ENCODE measurements at regions not wholly inside any gene's neighbourhood (a gene's known extent, or its start where the extent isn't known, plus 50 kb on each side); places are given as distances from the start of the nearest gene placed in this dataset.

DNA sequence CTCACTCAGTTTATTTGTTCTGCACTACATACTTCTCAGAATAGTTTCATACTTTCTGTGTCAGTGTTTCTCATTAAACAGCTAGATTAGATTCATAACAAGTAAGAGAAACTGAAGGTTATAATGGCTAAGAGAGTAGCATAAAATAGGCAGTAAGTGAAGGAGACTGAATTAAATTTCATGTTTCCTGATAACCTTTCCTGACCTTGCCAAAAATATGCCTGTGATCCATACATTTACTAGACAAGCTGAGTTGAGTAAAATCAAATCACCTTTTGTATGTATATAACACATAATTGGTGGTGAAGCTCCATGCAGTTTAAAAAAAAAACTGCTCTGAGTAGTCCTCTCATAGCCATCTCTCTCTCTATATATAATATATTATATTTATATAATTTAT, 545.3 kb upstream of the PCDH20 start:
- no peaks in the 10 kb centered on the region for H3K27me3 ChIP-seq (ENCODE audit: control insufficient read depth, insufficient read depth, low read length)
- H3K4me2 ChIP-seq (ENCODE audit: low read length), result no peak overlapping the region
- no peaks in the 10 kb centered on the region for H3K4me1 ChIP-seq (ENCODE audit: control insufficient read depth, insufficient read depth, low read length)

DNA sequence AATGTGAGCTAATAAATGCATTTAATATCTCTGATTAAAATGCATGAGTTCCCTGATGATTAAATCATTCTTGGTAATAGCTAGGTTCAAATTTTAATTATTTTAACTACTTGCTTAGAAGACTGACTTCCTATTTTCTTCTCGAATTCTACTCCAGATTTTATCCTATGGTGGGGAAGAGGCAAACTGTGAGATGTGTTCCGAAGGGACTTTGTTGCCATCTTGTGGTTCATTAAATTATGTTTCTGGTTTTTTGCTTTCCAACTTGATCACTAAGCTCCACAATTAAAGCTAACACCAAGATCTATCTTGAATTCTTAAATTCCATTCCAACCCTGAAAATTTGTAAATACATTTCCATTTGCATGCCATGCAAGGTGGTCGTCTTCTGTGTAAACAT, 538.4 kb upstream of the PCDH20 start:
- no peaks in the 10 kb centered on the region for H3K27me3 ChIP-seq (ENCODE audit: control insufficient read depth, insufficient read depth, low read length)
- H3K4me3 ChIP-seq (ENCODE audit: low read length), result no peak overlapping the region
- no peaks in the 10 kb centered on the region for H3K9me3 ChIP-seq (replicated peaks; ENCODE audit: low read length)
- no peaks in the 10 kb centered on the region for H3K4me1 ChIP-seq (ENCODE audit: control insufficient read depth, insufficient read depth, low read length)
- no peak overlapping the region for H3K4me2 ChIP-seq (ENCODE audit: low read length)
- H3K9ac ChIP-seq (ENCODE audit: low read depth, low read length), result no peak overlapping the region
- no peaks in the 10 kb centered on the region for H3K36me3 ChIP-seq (ENCODE audit: insufficient read depth, low read length)

More for the DNA sequence above, 545.3 kb upstream of the PCDH20 start:
- no peaks in the 10 kb centered on the region for H3K9me3 ChIP-seq (replicated peaks; ENCODE audit: low read length)
- H3K4me3 ChIP-seq (ENCODE audit: low read length), result no peak overlapping the region
- no peaks in the 10 kb centered on the region for H3K36me3 ChIP-seq (ENCODE audit: insufficient read depth, low read length)
- H3K9ac ChIP-seq (ENCODE audit: low read depth, low read length), result no peak overlapping the region

DNA sequence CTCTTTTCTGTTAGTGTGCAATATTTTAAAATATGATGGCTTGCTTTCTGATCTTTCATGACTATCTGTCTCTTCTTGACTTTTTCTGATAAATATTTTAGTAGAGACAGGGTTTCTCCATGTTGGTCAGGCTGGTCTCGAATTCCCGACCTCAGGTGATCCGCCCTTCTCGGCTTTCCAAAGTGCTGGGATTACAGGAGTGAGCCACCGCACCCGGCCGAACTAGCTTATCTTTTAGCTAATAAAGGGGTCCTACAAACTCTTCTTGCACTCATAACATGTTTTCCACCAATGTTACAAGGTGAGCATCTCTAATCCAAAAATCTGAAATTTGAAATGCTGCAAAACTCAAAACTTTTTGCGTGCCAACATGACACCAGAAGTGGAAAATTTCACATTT, 535.2 kb upstream of the PCDH20 start:
- Histone ChIP-seq H3K4me1 (ENCODE audit: control insufficient read depth, insufficient read depth, low read length) (no peaks in the 10 kb centered on the region), H3K4me2 (ENCODE audit: low read length) (no peak overlapping the region), H3K9ac (ENCODE audit: low read depth, low read length) (no peak overlapping the region), H3K27me3 (ENCODE audit: control insufficient read depth, insufficient read depth, low read length) (no peaks in the 10 kb centered on the region), H3K9me3 (replicated peaks; ENCODE audit: low read length) (no peaks in the 10 kb centered on the region), H3K4me3 (ENCODE audit: low read length) (no peak overlapping the region), H3K36me3 (ENCODE audit: insufficient read depth, low read length) (no peaks in the 10 kb centered on the region)

DNA sequence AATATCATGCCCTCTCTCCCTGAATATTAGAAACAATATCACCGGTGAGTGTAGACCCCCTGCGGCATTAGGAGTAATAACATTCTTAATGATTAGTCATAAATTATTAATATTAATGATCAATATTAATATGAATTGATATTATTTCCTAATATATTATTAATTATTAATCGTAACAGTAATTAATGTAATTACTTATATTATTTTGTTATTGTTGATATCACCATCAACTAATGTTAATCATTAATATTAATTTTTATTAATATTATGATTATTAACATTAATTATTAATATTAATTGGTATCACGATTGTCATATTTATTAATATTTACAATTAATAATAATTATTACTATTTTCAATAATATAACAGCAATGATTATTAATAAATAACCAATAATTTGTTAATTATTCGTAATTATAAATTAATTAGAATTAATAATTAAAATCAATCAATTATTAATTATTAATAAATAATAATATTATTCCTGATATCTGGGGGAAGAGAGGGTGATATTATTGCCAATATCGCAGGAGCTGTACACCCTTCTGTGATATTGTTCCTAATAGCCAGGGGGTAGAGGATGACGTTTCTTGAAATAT, 528.8 kb upstream of the PCDH20 start:
- Histone ChIP-seq H3K36me3 (ENCODE audit: insufficient read depth, low read length) (no peaks in the 10 kb centered on the region), H3K4me3 (ENCODE audit: low read length) (no peak overlapping the region), H3K4me1 (ENCODE audit: control insufficient read depth, insufficient read depth, low read length) (no peaks in the 10 kb centered on the region), H3K9me3 (replicated peaks; ENCODE audit: low read length) (peaks cover 2% of the 10 kb centered on the region), H3K27me3 (ENCODE audit: control insufficient read depth, insufficient read depth, low read length) (no peaks in the 10 kb centered on the region), H3K9ac (ENCODE audit: low read depth, low read length) (no peak overlapping the region), H3K4me2 (ENCODE audit: low read length) (no peak overlapping the region)

DNA sequence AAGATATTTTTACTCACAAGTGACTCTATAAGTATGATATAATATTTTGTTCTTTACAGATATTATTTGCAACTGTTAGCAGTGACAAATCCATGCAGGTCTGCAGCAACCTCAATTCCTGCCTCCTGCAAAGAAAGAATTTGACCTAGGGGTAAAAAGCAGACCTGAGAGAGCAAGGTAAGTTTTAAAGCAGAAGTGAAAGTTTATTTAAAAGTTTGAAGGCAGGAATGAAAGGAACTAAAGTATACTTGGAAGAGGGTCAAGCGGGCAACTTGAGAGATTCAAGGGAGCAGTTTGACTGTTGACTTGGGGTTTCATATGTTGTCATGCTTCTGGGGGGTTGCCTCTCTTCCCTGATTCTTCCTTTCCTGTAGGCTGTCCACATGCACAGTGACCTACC, 520.1 kb upstream of the PCDH20 start:
- H3K27me3 ChIP-seq (ENCODE audit: control insufficient read depth, insufficient read depth, low read length), result no peaks in the 10 kb centered on the region
- H3K9ac ChIP-seq (ENCODE audit: low read depth, low read length), result no peak overlapping the region
- H3K36me3 ChIP-seq (ENCODE audit: insufficient read depth, low read length), result no peaks in the 10 kb centered on the region
- H3K4me2 ChIP-seq (ENCODE audit: low read length), result no peak overlapping the region
- H3K4me3 ChIP-seq (ENCODE audit: low read length), result no peak overlapping the region
- no peaks in the 10 kb centered on the region for H3K4me1 ChIP-seq (ENCODE audit: control insufficient read depth, insufficient read depth, low read length)
- no peaks in the 10 kb centered on the region for H3K9me3 ChIP-seq (replicated peaks; ENCODE audit: low read length)

DNA sequence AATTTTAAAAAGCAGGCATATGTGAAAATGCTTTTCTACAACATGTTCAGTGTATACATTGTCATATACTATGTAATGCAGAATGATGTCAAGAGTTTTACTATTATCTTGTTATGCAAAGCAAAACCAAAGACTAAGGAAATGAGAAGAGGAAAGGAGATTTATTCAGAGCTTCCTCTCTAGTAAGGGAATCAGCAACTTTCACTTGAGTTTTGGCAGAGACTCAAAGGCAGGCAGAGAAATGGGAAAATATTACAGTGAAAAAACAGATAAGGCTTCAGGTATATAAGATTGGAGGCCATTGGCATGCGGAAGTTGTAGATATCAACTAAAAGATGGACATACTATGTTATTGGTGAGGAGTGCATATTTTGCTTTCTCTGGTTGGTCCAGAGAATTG, 512.0 kb upstream of the PCDH20 start:
- Histone ChIP-seq H3K4me1 (ENCODE audit: control insufficient read depth, insufficient read depth, low read length) (no peaks in the 10 kb centered on the region), H3K36me3 (ENCODE audit: insufficient read depth, low read length) (no peaks in the 10 kb centered on the region), H3K4me2 (ENCODE audit: low read length) (no peak overlapping the region), H3K9ac (ENCODE audit: low read depth, low read length) (no peak overlapping the region), H3K27me3 (ENCODE audit: control insufficient read depth, insufficient read depth, low read length) (no peaks in the 10 kb centered on the region), H3K9me3 (replicated peaks; ENCODE audit: low read length) (no peaks in the 10 kb centered on the region), H3K4me3 (ENCODE audit: low read length) (no peak overlapping the region)

DNA sequence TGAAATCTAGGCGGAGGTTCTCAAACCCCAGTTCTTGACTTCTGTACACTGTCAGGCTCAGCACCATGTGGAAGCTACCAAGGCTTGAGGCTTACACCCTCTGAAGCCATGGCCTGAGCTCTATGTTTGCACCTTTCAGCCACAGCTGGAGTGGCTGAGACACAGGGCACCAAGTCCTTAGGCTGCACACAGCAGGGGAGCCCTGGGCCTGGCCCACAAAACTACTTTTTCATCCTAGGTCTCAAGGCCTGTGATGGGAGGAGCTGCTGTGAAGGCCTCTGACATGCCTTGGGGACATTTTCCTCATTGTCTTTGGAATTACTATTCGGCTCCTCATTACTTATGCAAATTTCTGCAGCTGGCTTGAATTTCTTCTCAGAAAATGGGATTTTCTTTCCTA, 503.2 kb upstream of the PCDH20 start:
- no peak overlapping the region for H3K9ac ChIP-seq (ENCODE audit: low read depth, low read length)
- H3K4me2 ChIP-seq (ENCODE audit: low read length), result no peak overlapping the region
- no peaks in the 10 kb centered on the region for H3K36me3 ChIP-seq (ENCODE audit: insufficient read depth, low read length)
- H3K4me1 ChIP-seq (ENCODE audit: control insufficient read depth, insufficient read depth, low read length), result no peaks in the 10 kb centered on the region
- H3K4me3 ChIP-seq (ENCODE audit: low read length), result no peak overlapping the region
- H3K9me3 ChIP-seq (replicated peaks; ENCODE audit: low read length), result no peaks in the 10 kb centered on the region
- no peaks in the 10 kb centered on the region for H3K27me3 ChIP-seq (ENCODE audit: control insufficient read depth, insufficient read depth, low read length)

DNA sequence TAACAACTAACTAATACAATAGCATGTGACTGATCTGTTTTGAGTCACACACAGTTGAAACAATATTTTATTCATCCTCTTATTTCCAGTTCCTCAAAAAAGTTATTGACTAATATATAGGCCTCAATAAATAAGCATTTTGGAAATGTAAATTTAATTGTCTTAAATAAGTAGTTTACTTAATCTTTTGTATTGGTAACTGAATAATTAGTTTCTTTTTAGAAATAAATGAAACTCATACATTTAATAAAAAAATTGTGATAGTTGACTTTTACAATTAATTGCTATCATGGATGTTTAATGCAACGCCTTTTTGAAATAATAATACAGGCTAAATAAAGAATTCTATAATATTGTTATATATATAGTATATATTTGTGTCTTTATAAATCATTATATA, 500.8 kb upstream of the PCDH20 start:
- Histone ChIP-seq H3K9me3 (replicated peaks; ENCODE audit: low read length) (no peaks in the 10 kb centered on the region), H3K4me3 (ENCODE audit: low read length) (no peak overlapping the region), H3K9ac (ENCODE audit: low read depth, low read length) (no peak overlapping the region), H3K4me2 (ENCODE audit: low read length) (no peak overlapping the region), H3K36me3 (ENCODE audit: insufficient read depth, low read length) (no peaks in the 10 kb centered on the region), H3K4me1 (ENCODE audit: control insufficient read depth, insufficient read depth, low read length) (no peaks in the 10 kb centered on the region), H3K27me3 (ENCODE audit: control insufficient read depth, insufficient read depth, low read length) (no peaks in the 10 kb centered on the region)

DNA sequence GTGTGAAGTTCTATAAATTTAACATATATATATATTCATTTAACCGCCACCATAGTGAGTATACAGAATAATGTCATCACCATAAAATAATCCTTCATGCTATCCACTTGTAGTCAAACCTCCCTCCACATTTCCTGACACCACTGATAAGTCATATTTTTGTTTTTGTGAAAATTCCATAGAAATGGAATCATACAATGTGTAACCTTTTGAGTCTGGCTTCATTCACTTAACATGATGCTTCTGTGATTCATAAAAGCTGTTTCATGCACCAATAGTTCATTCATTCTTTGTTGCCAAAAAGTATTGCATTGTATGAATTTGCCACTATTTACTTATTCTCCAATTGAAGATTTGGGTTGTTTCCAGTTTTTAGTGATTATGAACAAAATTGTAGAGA, 497.5 kb upstream of the PCDH20 start:
- Histone ChIP-seq H3K27me3 (ENCODE audit: control insufficient read depth, insufficient read depth, low read length) (no peaks in the 10 kb centered on the region), H3K9ac (ENCODE audit: low read depth, low read length) (no peak overlapping the region), H3K9me3 (replicated peaks; ENCODE audit: low read length) (no peaks in the 10 kb centered on the region), H3K4me3 (ENCODE audit: low read length) (no peak overlapping the region), H3K4me2 (ENCODE audit: low read length) (no peak overlapping the region), H3K4me1 (ENCODE audit: control insufficient read depth, insufficient read depth, low read length) (no peaks in the 10 kb centered on the region), H3K36me3 (ENCODE audit: insufficient read depth, low read length) (no peaks in the 10 kb centered on the region)

DNA sequence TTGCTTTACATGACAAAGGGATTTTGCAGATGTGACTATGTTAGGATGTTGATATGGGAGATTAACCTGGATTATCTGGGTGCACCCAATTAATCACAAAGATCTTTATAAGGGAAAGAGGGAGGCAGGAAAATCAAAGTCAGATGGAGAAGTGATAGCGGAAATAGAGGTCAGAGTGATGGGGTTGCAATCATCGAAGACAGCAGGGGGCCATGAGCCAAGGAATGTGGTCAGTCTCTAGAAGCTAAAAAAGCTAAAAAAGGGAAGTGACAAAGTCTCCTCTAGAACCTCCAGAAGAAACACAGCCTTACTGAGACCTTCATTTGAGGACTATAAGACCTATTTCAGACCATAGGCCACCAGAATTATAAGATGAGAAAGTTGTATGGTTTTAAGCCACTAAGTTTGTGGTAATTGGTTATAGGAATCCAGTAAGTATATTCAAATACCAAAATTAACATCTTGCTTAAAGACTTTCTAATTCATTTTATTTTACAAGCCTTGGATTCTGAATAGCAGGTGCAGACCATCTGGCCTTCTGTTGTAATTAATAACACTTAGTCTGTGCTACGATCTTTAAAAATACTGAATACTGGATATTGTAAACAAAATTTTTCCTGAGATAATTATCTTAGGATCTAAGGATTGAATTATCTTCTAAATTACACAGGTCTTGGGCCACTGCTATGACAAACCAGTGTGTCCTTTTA, 493.4 kb upstream of the PCDH20 start:
- Histone ChIP-seq H3K4me3 (ENCODE audit: low read length) (no peak overlapping the region), H3K9me3 (replicated peaks; ENCODE audit: low read length) (no peaks in the 10 kb centered on the region), H3K9ac (ENCODE audit: low read depth, low read length) (no peak overlapping the region), H3K36me3 (ENCODE audit: insufficient read depth, low read length) (no peaks in the 10 kb centered on the region), H3K27me3 (ENCODE audit: control insufficient read depth, insufficient read depth, low read length) (no peaks in the 10 kb centered on the region), H3K4me2 (ENCODE audit: low read length) (no peak overlapping the region), H3K4me1 (ENCODE audit: control insufficient read depth, insufficient read depth, low read length) (no peaks in the 10 kb centered on the region)

DNA sequence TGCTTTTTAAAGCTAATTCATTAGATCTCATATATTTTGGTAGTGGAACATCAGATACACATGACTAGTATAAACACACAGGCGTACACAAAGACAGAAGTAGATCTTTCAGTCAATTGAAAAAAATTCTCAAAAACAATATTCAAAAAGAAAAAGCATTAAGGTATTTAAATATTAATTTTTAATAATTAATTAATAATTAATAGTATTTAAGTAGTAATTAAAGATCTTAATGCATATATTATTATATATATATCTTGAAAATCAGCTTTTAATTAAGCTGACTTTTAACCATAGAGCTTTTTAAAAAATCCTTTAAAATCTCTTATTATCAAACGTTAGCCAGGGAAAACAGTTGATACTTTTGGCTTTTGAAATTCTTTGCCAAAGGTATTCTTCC, 489.4 kb upstream of the PCDH20 start:
- no peak overlapping the region for H3K9ac ChIP-seq (ENCODE audit: low read depth, low read length)
- H3K36me3 ChIP-seq (ENCODE audit: insufficient read depth, low read length), result no peaks in the 10 kb centered on the region
- H3K4me3 ChIP-seq (ENCODE audit: low read length), result no peak overlapping the region
- H3K27me3 ChIP-seq (ENCODE audit: control insufficient read depth, insufficient read depth, low read length), result no peaks in the 10 kb centered on the region
- no peak overlapping the region for H3K4me2 ChIP-seq (ENCODE audit: low read length)
- no peaks in the 10 kb centered on the region for H3K4me1 ChIP-seq (ENCODE audit: control insufficient read depth, insufficient read depth, low read length)
- no peaks in the 10 kb centered on the region for H3K9me3 ChIP-seq (replicated peaks; ENCODE audit: low read length)

DNA sequence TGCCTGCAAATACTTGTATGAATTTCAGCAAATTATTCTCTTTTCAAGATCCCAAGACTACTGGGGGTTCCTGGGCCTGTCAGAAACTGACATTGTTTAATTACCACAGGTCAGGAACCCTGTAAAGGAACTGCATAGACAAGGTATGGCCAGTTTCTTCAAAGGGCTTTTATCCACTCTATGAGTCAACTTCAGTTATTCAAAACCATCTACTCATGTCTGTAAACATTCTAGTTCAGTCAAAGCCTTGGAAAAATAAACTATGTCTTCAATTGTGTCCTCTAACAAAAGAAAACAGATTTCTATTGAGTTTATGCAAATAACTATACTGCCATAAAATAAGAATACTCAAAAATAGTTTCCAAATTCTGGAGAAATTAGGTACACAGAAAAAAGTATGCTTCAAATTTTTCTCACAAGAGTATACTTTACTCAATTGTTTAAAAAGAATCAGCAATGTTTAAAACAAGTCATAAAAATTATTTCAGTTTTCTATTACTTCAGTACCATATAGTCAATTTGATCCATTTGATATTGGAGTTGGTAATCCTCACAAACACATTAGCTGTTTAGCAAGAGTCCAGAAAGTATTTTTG, 486.4 kb upstream of the PCDH20 start:
- Histone ChIP-seq H3K36me3 (ENCODE audit: insufficient read depth, low read length) (no peaks in the 10 kb centered on the region), H3K9me3 (replicated peaks; ENCODE audit: low read length) (no peaks in the 10 kb centered on the region), H3K4me3 (ENCODE audit: low read length) (no peak overlapping the region), H3K9ac (ENCODE audit: low read depth, low read length) (no peak overlapping the region), H3K4me2 (ENCODE audit: low read length) (no peak overlapping the region), H3K27me3 (ENCODE audit: control insufficient read depth, insufficient read depth, low read length) (no peaks in the 10 kb centered on the region), H3K4me1 (ENCODE audit: control insufficient read depth, insufficient read depth, low read length) (no peaks in the 10 kb centered on the region)

All from skeletal muscle satellite cell (primary cell).